Hepatocyte (in vitro differentiated cells): ENCODE measurements at regions not wholly inside any gene's neighbourhood (a gene's known extent, or its start where the extent isn't known, plus 50 kb on each side); places are given as distances from the start of the nearest gene placed in this dataset.

Experiments
- DNase-seq: peaks from one replicate; pipeline ENCODE4 v3.0.0-alpha.2; 2016; ENCODE audit warnings: low spot score
- H2AFZ ChIP-seq: fragments of 200-600 bp; sonication (generic); 2 replicates; pipeline ENCODE4 v1.6.0; 2016; ENCODE audit warnings: antibody characterized with exemption, mild to moderate bottlenecking
- H3K27ac ChIP-seq: fragments of 200-600 bp; sonication (generic); 2 replicates; pipeline ENCODE4 v1.5.1; 2016; ENCODE audit warnings: mild to moderate bottlenecking
- H3K27me3 ChIP-seq: fragments of 200-600 bp; sonication (generic); 2 replicates; pipeline ENCODE4 v1.6.1; 2016
- H3K36me3 ChIP-seq: fragments of 200-600 bp; sonication (generic); replicated peaks from 2 replicates; pipeline ENCODE4 v1.5.1; 2016; ENCODE audit warnings: low read depth; ENCODE audit not compliant: insufficient read depth
- H3K4me1 ChIP-seq: fragments of 200-600 bp; sonication (generic); 2 replicates; pipeline ENCODE4 v1.5.1; 2016; ENCODE audit warnings: mild to moderate bottlenecking, moderate library complexity; ENCODE audit not compliant: insufficient read depth
- H3K4me2 ChIP-seq: fragments of 200-600 bp; sonication (generic); 2 replicates; pipeline ENCODE4 v1.6.0; 2016
- H3K4me3 ChIP-seq: fragments of 200-600 bp; sonication (generic); 2 replicates; pipeline ENCODE4 v1.5.1; 2016; ENCODE audit warnings: mild to moderate bottlenecking
- H3K79me2 ChIP-seq: fragments of 200-600 bp; sonication (generic); 2 replicates; pipeline ENCODE4 v1.6.0; 2017; ENCODE audit warnings: mild to moderate bottlenecking
- H3K9me2 ChIP-seq: fragments of 200-600 bp; sonication (generic); replicated peaks from 2 replicates; pipeline ENCODE4 v1.6.0; 2017; ENCODE audit warnings: mild to moderate bottlenecking; ENCODE audit not compliant: insufficient read depth
- H3K9me3 ChIP-seq: fragments of 200-600 bp; sonication (generic); 2 replicates; pipeline ENCODE4 v1.5.1; 2016; ENCODE audit warnings: low read depth, mild to moderate bottlenecking
- H4K20me1 ChIP-seq: fragments of 200-600 bp; sonication (generic); 2 replicates; pipeline ENCODE4 v1.6.0; 2016; ENCODE audit warnings: mild to moderate bottlenecking; ENCODE audit not compliant: insufficient read depth, poor library complexity, severe bottlenecking
- CTCF ChIP-seq: fragments of 200-600 bp; sonication (generic); IDR thresholded peaks from 2 replicates; pipeline ENCODE4 v1.5.1; 2016; ENCODE audit warnings: antibody characterized with exemption, mild to moderate bottlenecking; ENCODE audit not compliant: poor library complexity
- EZH2 ChIP-seq: fragments of 200-600 bp; sonication (generic); IDR thresholded peaks from 2 replicates; pipeline ENCODE4 v1.6.1; 2016; ENCODE audit warnings: antibody characterized with exemption, mild to moderate bottlenecking, borderline replicate concordance
- EZH2phosphoT487 ChIP-seq: fragments of 200-600 bp; sonication (generic); IDR thresholded peaks from one replicate; pipeline ENCODE4 v1.6.1; 2018; ENCODE audit warnings: antibody characterized with exemption, mild to moderate bottlenecking, low read depth, moderate library complexity; ENCODE audit not compliant: unreplicated experiment, severe bottlenecking
- WGBS: methylation state at CpG from one replicate; pipeline ENCODE4 v1.1.6; 2016; ENCODE audit warnings: low lambda C conversion rate; ENCODE audit errors: missing lambda C conversion rate; 5-methylcytosine and 5-hydroxymethylcytosine counted together

GRCh38 chr20:60802676-60803075, 449.4 kb upstream of the CDH4 start:
- Histone ChIP-seq H4K20me1 (no peaks in the 10 kb centered on the region), H3K9me3 (no peaks in the 10 kb centered on the region), H3K9me2 (no peaks in the 10 kb centered on the region), H3K4me1 (no peaks in the 10 kb centered on the region), H2AFZ (no peak overlapping the region), H3K27me3 (no peaks in the 10 kb centered on the region), H3K4me2 (no peak overlapping the region), H3K79me2 (no peaks in the 10 kb centered on the region), H3K4me3 (no peak overlapping the region), H3K27ac (no peak overlapping the region), H3K36me3 (no peaks in the 10 kb centered on the region)
- WGBS, result 91% methylated on average over 5 of the region's 5 CpGs
- no peak for DNase-seq
- TF ChIP-seq EZH2 (no peak), EZH2phosphoT487 (no peak), CTCF (no peak)

GRCh38 chr20:60803335-60804055, 448.6 kb upstream of the CDH4 start:
- no peak for TF ChIP-seq EZH2
- TF ChIP-seq CTCF, result no peak
- TF ChIP-seq EZH2phosphoT487, result no peak
- Histone ChIP-seq H3K9me2 (no peaks in the 10 kb centered on the region), H2AFZ (no peak overlapping the region), H4K20me1 (no peaks in the 10 kb centered on the region), H3K4me1 (no peaks in the 10 kb centered on the region), H3K79me2 (no peaks in the 10 kb centered on the region), H3K9me3 (no peaks in the 10 kb centered on the region), H3K36me3 (no peaks in the 10 kb centered on the region), H3K27me3 (no peaks in the 10 kb centered on the region), H3K27ac (no peak overlapping the region), H3K4me2 (no peak overlapping the region), H3K4me3 (no peak overlapping the region)
- 74% methylated on average over 7 of the region's 7 CpGs for WGBS
- no peak for DNase-seq

- Histone ChIP-seq H3K27ac (no peak overlapping the region), H3K9me2 (no peaks in the 10 kb centered on the region), H2AFZ (no peak overlapping the region), H3K27me3 (no peaks in the 10 kb centered on the region), H3K4me2 (no peak overlapping the region), H3K79me2 (no peaks in the 10 kb centered on the region), H3K4me3 (no peak overlapping the region), H3K9me3 (no peaks in the 10 kb centered on the region), H3K4me1 (no peaks in the 10 kb centered on the region), H4K20me1 (no peaks in the 10 kb centered on the region), H3K36me3 (no peaks in the 10 kb centered on the region)
- DNase-seq, result no peak
- TF ChIP-seq EZH2phosphoT487, result no peak
- TF ChIP-seq EZH2, result no peak
- WGBS, result 55% methylated on average over 4 of the region's 4 CpGs
Observed at GRCh38 chr20:60804240-60804917, 447.7 kb upstream of the CDH4 start.

- no peaks in the 10 kb centered on the region for H3K27me3 ChIP-seq
- no peak overlapping the region for H3K27ac ChIP-seq
- H4K20me1 ChIP-seq, result no peaks in the 10 kb centered on the region
- no peaks in the 10 kb centered on the region for H3K36me3 ChIP-seq
- 30% methylated on average over 11 of the region's 11 CpGs for WGBS
- H3K4me2 ChIP-seq, result peak overlapping the region; percentile 59
- DNase-seq, result no peak
- H2AFZ ChIP-seq, result peak overlapping the region; percentile 17
- no peaks in the 10 kb centered on the region for H3K9me2 ChIP-seq
- no peaks in the 10 kb centered on the region for H3K9me3 ChIP-seq
- H3K4me3 ChIP-seq, result no peak overlapping the region
- H3K4me1 ChIP-seq, result no peaks in the 10 kb centered on the region
- H3K79me2 ChIP-seq, result no peaks in the 10 kb centered on the region
- TF ChIP-seq EZH2phosphoT487 (no peak), CTCF (no peak)
Observed at GRCh38 chr20:60804918-60805630, 447.0 kb upstream of the CDH4 start.
